ENCODE measurements at regions not wholly inside any gene's neighbourhood (a gene's known extent, or its start where the extent isn't known, plus 50 kb on each side); places are given as distances from the start of the nearest gene placed in this dataset.

DNA sequence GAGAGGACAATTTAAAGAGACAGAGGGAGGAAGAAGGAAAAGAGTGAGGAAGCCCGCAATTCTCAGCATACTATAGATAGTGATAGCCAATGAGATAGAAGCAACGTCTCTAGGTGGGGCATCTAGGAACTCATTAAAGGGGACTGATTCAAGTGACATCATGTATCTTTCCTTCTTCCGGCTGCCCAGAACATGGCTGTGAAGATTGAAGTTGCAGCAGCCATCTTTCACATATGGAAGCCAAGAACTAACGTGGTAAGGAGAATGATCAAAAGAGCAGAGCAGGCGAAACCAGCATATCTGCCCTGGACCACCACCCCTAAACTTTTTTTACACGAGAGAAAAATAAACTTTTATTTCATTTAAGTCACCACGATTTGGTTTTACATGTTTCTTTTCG, 133.8 kb downstream of the DDX53 start:
- no peak for DNase-seq
- no peaks in the 10 kb centered on the region for H3K27me3 ChIP-seq (ENCODE audit: control insufficient read depth, insufficient read depth)
- ATAC-seq: no peak
- 75% methylated on average over 8 of the region's 8 CpGs for WGBS
- intact Hi-C loops (cut with DNase I): no loop called here
- no peak overlapping the region for H3K27ac ChIP-seq (ENCODE audit: low read length)
- H3K4me3 ChIP-seq (ENCODE audit: low read length): no peak overlapping the region
- H3K9me3 ChIP-seq (ENCODE audit: control insufficient read depth, low read length): no peaks in the 10 kb centered on the region
- H3K4me1 ChIP-seq (ENCODE audit: control insufficient read depth, insufficient read depth, low read length): no peaks in the 10 kb centered on the region

DNA sequence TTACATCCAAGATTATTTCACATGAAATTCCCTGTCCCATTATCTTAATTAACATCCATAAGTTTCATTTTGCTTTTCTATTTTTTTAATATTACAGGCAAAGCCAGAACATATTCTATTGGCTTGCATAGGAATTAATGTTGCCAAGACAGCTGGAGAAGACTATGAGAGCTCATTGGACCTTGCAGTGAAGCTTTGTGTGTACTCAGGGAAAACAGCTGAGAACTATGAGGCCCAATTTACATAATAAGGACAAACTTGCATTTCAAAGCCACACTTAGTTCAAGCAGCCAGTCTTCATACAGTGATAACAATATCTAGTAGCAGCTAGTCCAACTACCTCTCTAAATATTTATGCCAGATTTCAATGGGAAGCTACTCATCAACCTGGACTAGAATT, 134.4 kb downstream of the DDX53 start:
- H3K9me3 ChIP-seq (ENCODE audit: control insufficient read depth, low read length): no peaks in the 10 kb centered on the region
- no peaks in the 10 kb centered on the region for H3K4me1 ChIP-seq (ENCODE audit: control insufficient read depth, insufficient read depth, low read length)
- no peak for ATAC-seq
- DNase-seq: no peak
- intact Hi-C loops (cut with DNase I): no loop called here
- H3K4me3 ChIP-seq (ENCODE audit: low read length): no peak overlapping the region
- H3K27ac ChIP-seq (ENCODE audit: low read length): no peak overlapping the region
- H3K27me3 ChIP-seq (ENCODE audit: control insufficient read depth, insufficient read depth): no peaks in the 10 kb centered on the region

- no peak overlapping the region for H3K4me3 ChIP-seq (ENCODE audit: low read length)
- no peaks in the 10 kb centered on the region for H3K27me3 ChIP-seq (ENCODE audit: control insufficient read depth, insufficient read depth)
- H3K9me3 ChIP-seq (ENCODE audit: control insufficient read depth, low read length): no peaks in the 10 kb centered on the region
- ATAC-seq: no peak
- no peaks in the 10 kb centered on the region for H3K4me1 ChIP-seq (ENCODE audit: control insufficient read depth, insufficient read depth, low read length)
- intact Hi-C loops (cut with DNase I): no loop called here
- WGBS: 94% methylated on average over 6 of the region's 6 CpGs
- no peak for DNase-seq
- no peak overlapping the region for H3K27ac ChIP-seq (ENCODE audit: low read length)
These were observed 137.1 kb downstream of the DDX53 start for GRCh38 chrX:23136816-23137215.

- 74% methylated on average over 1 of the region's 1 CpG for WGBS
- ATAC-seq (no peak), DNase-seq (no peak)
- intact Hi-C loops (cut with DNase I): no loop called here
- H3K27me3 ChIP-seq (ENCODE audit: control insufficient read depth, insufficient read depth): no peaks in the 10 kb centered on the region
- no peaks in the 10 kb centered on the region for H3K9me3 ChIP-seq (ENCODE audit: control insufficient read depth, low read length)
- no peaks in the 10 kb centered on the region for H3K4me1 ChIP-seq (ENCODE audit: control insufficient read depth, insufficient read depth, low read length)
- no peak overlapping the region for H3K4me3 ChIP-seq (ENCODE audit: low read length)
- no peak overlapping the region for H3K27ac ChIP-seq (ENCODE audit: low read length)
These were observed 166.4 kb upstream of the PTCHD1 start for GRCh38 chrX:23168291-23168690.

GRCh38 chrX:23185951-23186350, 148.7 kb upstream of the PTCHD1 start:
- no peak for ATAC-seq
- Histone ChIP-seq H3K9me3 (ENCODE audit: control insufficient read depth, low read length) (no peaks in the 10 kb centered on the region), H3K4me3 (ENCODE audit: low read length) (no peak overlapping the region), H3K27me3 (ENCODE audit: control insufficient read depth, insufficient read depth) (no peaks in the 10 kb centered on the region), H3K4me1 (ENCODE audit: control insufficient read depth, insufficient read depth, low read length) (no peaks in the 10 kb centered on the region), H3K27ac (ENCODE audit: low read length) (no peak overlapping the region)
- intact Hi-C loops (cut with DNase I): no loop called here
- WGBS: 87% methylated on average over 1 of the region's 1 CpG
- no peak for DNase-seq

GRCh38 chrX:23187819-23188218, 146.8 kb upstream of the PTCHD1 start:
- no peak overlapping the region for H3K27ac ChIP-seq (ENCODE audit: low read length)
- H3K27me3 ChIP-seq (ENCODE audit: control insufficient read depth, insufficient read depth): no peaks in the 10 kb centered on the region
- DNase-seq (no peak), ATAC-seq (no peak)
- H3K9me3 ChIP-seq (ENCODE audit: control insufficient read depth, low read length): no peaks in the 10 kb centered on the region
- H3K4me1 ChIP-seq (ENCODE audit: control insufficient read depth, insufficient read depth, low read length): no peaks in the 10 kb centered on the region
- WGBS: 96% methylated on average over 5 of the region's 5 CpGs
- H3K4me3 ChIP-seq (ENCODE audit: low read length): no peak overlapping the region
- intact Hi-C loops (cut with DNase I): no loop called here

GRCh38 chrX:23194885-23195554, 139.6 kb upstream of the PTCHD1 start:
- no peaks in the 10 kb centered on the region for H3K4me1 ChIP-seq (ENCODE audit: control insufficient read depth, insufficient read depth, low read length)
- intact Hi-C loops (cut with DNase I): no loop called here
- ATAC-seq: no peak
- no peak for DNase-seq
- no peaks in the 10 kb centered on the region for H3K27me3 ChIP-seq (ENCODE audit: control insufficient read depth, insufficient read depth)
- H3K4me3 ChIP-seq (ENCODE audit: low read length): no peak overlapping the region
- WGBS: 17% methylated on average over 3 of the region's 3 CpGs
- H3K27ac ChIP-seq (ENCODE audit: low read length): no peak overlapping the region
- no peaks in the 10 kb centered on the region for H3K9me3 ChIP-seq (ENCODE audit: control insufficient read depth, low read length)

DNA sequence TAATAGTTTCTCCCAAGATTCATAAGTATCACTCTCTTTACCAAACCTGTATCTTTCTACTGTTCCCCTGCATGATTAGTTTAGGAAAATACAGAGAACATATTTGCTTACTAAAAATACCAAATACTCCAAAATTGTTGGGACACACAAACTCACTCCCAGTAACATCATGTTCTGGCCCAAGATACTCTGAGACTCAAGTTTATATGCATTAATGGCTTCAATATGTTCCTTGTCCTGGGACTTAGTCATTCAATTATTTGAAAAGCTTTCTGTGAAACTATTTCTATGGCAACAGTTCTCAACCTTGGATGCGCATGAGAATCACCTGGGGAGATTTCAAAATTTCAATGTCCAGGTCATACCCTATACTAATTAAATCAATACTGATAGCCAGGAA, 138.9 kb upstream of the PTCHD1 start:
- intact Hi-C loops (cut with DNase I): no loop called here
- Histone ChIP-seq H3K27ac (ENCODE audit: low read length) (no peak overlapping the region), H3K4me1 (ENCODE audit: control insufficient read depth, insufficient read depth, low read length) (no peaks in the 10 kb centered on the region), H3K4me3 (ENCODE audit: low read length) (no peak overlapping the region), H3K27me3 (ENCODE audit: control insufficient read depth, insufficient read depth) (no peaks in the 10 kb centered on the region), H3K9me3 (ENCODE audit: control insufficient read depth, low read length) (no peaks in the 10 kb centered on the region)
- ATAC-seq (no peak), DNase-seq (no peak)
- WGBS: 94% methylated on average over 1 of the region's 1 CpG

DNA sequence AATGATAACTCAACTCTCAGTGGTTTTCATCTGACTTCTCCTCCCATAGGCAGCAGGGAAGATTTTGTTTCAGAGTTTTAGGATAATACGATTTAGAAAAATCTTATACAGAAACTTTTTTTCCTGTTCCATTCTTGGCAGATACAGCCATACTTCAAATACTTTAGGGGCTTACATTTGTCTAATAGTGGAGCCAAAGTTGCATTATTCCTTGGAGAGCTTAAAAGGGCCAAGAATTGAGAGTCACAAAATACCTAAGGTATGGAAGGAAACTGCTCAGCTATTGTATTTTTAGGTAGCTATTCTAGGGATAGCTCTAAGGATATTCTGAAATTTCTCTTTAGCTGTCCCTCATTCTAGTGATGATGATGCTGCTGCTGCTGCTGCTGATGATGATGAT, 132.9 kb upstream of the PTCHD1 start:
- no peak for DNase-seq
- no peaks in the 10 kb centered on the region for H3K9me3 ChIP-seq (ENCODE audit: control insufficient read depth, low read length)
- no peak overlapping the region for H3K27ac ChIP-seq (ENCODE audit: low read length)
- no peaks in the 10 kb centered on the region for H3K4me1 ChIP-seq (ENCODE audit: control insufficient read depth, insufficient read depth, low read length)
- intact Hi-C loops (cut with DNase I): no loop called here
- 47% methylated on average over 1 of the region's 1 CpG for WGBS
- H3K4me3 ChIP-seq (ENCODE audit: low read length): no peak overlapping the region
- H3K27me3 ChIP-seq (ENCODE audit: control insufficient read depth, insufficient read depth): no peaks in the 10 kb centered on the region
- ATAC-seq: no peak

- no peak for DNase-seq
- Histone ChIP-seq H3K4me3 (ENCODE audit: low read length) (no peak overlapping the region), H3K27me3 (ENCODE audit: control insufficient read depth, insufficient read depth) (no peaks in the 10 kb centered on the region), H3K9me3 (ENCODE audit: control insufficient read depth, low read length) (no peaks in the 10 kb centered on the region), H3K27ac (ENCODE audit: low read length) (no peak overlapping the region), H3K4me1 (ENCODE audit: control insufficient read depth, insufficient read depth, low read length) (no peaks in the 10 kb centered on the region)
- intact Hi-C loops (cut with DNase I): no loop called here
- WGBS: 46% methylated on average over 4 of the region's 4 CpGs
- ATAC-seq: no peak
These were observed 132.3 kb upstream of the PTCHD1 start for GRCh38 chrX:23202326-23202725.

DNA sequence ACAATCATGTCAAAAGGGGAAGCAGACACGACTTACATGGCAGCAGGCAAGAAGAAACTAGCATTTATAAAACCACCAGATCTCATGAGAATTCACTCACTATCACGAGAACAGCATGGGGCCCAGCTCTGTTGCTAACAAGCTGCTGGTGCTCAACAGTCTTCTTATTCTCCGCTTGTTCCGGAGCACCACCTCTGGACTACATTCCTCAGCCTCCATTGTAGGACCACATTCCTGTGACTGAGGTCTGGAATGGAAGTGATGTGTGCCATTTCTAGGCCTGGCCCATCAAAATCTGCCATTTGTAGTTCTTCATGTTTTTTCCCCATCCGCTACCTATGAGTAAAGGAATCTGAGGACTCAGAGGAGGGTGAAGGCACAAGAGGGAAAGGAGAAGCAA, 111.5 kb upstream of the PTCHD1 start:
- Histone ChIP-seq H3K9me3 (ENCODE audit: control insufficient read depth, low read length) (no peaks in the 10 kb centered on the region), H3K4me3 (ENCODE audit: low read length) (no peak overlapping the region), H3K27me3 (ENCODE audit: control insufficient read depth, insufficient read depth) (no peaks in the 10 kb centered on the region), H3K27ac (ENCODE audit: low read length) (no peak overlapping the region), H3K4me1 (ENCODE audit: control insufficient read depth, insufficient read depth, low read length) (no peaks in the 10 kb centered on the region)
- DNase-seq (no peak), ATAC-seq (no peak)
- intact Hi-C loops (cut with DNase I): no loop called here
- 86% methylated on average over 5 of the region's 5 CpGs for WGBS

DNA sequence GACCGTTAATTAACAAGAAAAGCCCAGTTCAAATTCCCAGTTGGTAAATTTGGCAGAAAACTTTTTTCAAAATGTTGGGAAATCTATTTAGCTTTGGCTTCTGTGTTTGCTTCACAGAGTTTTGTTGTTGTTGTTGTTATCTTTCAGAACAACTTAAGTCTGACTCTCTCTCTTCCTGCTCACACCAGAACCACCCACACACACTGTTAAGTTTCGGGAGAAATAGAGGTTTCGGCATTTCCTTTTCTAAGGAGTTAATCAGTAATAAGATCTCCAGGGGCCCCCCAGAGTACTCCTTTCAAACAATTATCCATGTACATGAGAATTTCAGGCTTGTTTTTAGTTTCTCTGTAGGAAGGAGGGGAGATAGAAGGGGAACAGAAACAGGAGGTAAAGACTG, 106.2 kb upstream of the PTCHD1 start:
- Histone ChIP-seq H3K9me3 (ENCODE audit: control insufficient read depth, low read length) (no peaks in the 10 kb centered on the region), H3K27ac (ENCODE audit: low read length) (no peak overlapping the region), H3K4me3 (ENCODE audit: low read length) (peak overlapping the region; percentile 15), H3K27me3 (ENCODE audit: control insufficient read depth, insufficient read depth) (no peaks in the 10 kb centered on the region), H3K4me1 (ENCODE audit: control insufficient read depth, insufficient read depth, low read length) (no peaks in the 10 kb centered on the region)
- no peak for DNase-seq
- WGBS: 17% methylated on average over 3 of the region's 3 CpGs
- intact Hi-C loops (cut with DNase I): no loop called here
- ATAC-seq: no peak
